ENCODE measurements at regions not wholly inside any gene's neighbourhood (a gene's known extent, or its start where the extent isn't known, plus 50 kb on each side); places are given as distances from the start of the nearest gene placed in this dataset.

DNA sequence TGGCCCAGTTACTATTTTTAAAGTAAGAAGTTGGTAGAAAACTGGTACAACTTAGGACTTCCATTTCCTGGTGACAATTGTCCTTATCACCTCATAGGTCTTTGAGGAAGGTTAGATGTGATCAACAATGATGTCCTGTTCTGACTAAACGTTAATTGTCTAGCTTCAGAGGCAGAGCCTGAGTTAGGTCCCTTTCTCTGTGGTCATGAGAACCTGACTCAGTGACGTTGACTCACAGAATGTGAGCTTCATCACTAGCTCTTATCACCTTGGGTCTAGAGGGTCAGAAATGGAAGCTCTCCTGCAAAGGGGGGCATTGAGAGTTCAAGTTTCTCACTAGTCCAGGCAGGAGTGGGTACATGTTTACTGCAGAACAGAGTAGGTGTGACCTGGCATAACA lies 60.6 kb upstream of the ATP8B1 start:
- Histone ChIP-seq H3K9me3 (no peaks in the 10 kb centered on the region), H3K36me3 (no peaks in the 10 kb centered on the region), H3K27me3 (no peaks in the 10 kb centered on the region), H3K27ac (no peak overlapping the region), H3K4me3 (no peak overlapping the region), H3K4me1 (no peaks in the 10 kb centered on the region)
- no peak for TF ChIP-seq POLR2A (IDR thresholded peaks at IDR 0.05)
- TF ChIP-seq, protein P1, sequence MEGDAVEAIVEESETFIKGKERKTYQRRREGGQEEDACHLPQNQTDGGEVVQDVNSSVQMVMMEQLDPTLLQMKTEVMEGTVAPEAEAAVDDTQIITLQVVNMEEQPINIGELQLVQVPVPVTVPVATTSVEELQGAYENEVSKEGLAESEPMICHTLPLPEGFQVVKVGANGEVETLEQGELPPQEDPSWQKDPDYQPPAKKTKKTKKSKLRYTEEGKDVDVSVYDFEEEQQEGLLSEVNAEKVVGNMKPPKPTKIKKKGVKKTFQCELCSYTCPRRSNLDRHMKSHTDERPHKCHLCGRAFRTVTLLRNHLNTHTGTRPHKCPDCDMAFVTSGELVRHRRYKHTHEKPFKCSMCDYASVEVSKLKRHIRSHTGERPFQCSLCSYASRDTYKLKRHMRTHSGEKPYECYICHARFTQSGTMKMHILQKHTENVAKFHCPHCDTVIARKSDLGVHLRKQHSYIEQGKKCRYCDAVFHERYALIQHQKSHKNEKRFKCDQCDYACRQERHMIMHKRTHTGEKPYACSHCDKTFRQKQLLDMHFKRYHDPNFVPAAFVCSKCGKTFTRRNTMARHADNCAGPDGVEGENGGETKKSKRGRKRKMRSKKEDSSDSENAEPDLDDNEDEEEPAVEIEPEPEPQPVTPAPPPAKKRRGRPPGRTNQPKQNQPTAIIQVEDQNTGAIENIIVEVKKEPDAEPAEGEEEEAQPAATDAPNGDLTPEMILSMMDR (IDR thresholded peaks at IDR 0.05 in 4 of 5, conservative IDR thresholded peaks at IDR 0.05 in 1 of 5): no peak
- DNase-seq: no peak
- in situ Hi-C loops (cut with MboI; ENCODE audit: low sequenced_read_pairs in 4 of 4) (no loop called here), intact Hi-C loops (cut with DNase I; ENCODE audit: low total_unique reads) (no loop called here)
- ATAC-seq: no peak

DNA sequence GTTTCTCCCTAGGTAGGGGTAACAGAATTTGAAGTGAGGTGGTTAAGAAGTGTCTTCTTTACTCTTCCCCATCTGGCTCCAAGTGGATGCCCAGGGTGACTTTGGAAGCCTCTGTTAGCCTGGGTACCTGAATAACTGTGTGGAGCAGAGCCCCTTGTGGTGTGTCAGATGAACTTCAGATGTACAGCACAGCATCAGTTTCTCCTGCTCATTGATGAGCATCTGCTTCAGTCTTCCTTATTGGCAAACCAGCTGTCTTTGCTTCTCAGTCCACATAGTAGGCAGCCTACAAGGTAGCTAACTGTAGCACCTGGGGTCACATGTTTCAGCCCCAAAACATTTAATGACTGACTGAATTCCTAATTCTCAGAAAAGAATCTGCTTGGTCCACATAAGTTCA lies 56.2 kb upstream of the ATP8B1 start:
- Histone ChIP-seq H3K27me3 (no peaks in the 10 kb centered on the region), H3K9me3 (no peaks in the 10 kb centered on the region), H3K27ac (no peak overlapping the region), H3K36me3 (no peaks in the 10 kb centered on the region), H3K4me3 (no peak overlapping the region), H3K4me1 (no peaks in the 10 kb centered on the region)
- DNase-seq (no peak), ATAC-seq (no peak)
- intact Hi-C loops (cut with DNase I; ENCODE audit: low total_unique reads) (no loop called here), in situ Hi-C loops (cut with MboI; ENCODE audit: low sequenced_read_pairs in 4 of 4) (no loop called here)
- no peak for TF ChIP-seq POLR2A (IDR thresholded peaks at IDR 0.05)
- TF ChIP-seq, protein P1 (IDR thresholded peaks at IDR 0.05 in 4 of 5, conservative IDR thresholded peaks at IDR 0.05 in 1 of 5): peak in 1 of 5 experiments; percentile 24

DNA sequence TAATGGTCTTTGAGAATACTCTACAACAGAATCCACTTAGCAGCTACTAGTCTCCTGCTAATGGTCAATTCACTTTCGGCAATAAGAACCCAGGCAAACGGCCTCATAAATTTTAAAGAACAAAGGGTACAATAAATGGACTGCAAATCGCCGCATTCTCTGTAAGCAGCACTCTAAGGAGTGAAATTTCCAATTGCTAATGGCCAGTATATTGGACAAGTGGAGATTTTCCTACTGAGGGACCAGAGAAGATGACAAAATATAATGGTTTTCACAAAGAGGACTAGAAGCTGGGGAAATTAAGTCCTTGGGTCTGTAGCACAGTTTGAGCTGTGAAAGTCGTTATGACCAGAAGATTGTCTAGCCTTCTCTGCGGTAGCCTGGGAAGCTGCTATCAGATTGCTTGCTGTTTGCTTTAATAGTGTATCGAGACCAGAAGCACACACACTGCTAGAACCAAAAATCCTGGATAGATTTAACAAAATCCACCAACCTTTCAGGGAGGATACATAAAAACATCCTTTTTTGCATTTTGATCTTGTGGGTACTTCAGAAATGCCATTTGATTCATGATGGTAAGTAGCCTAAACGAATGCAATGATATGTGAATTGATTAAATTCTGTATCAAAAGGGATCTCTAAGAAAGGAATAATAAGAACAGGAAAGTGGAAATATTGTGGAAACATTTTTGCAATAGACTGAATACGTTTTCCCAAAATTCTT lies 53.6 kb upstream of the ATP8B1 start:
- TF ChIP-seq, protein P1 (IDR thresholded peaks at IDR 0.05 in 4 of 5, conservative IDR thresholded peaks at IDR 0.05 in 1 of 5): no peak
- no peak for TF ChIP-seq POLR2A (IDR thresholded peaks at IDR 0.05)
- in situ Hi-C loops (cut with MboI; ENCODE audit: low sequenced_read_pairs in 4 of 4) (no loop called here), intact Hi-C loops (cut with DNase I; ENCODE audit: low total_unique reads) (no loop called here)
- Histone ChIP-seq H3K27ac (no peak overlapping the region), H3K4me1 (no peaks in the 10 kb centered on the region), H3K36me3 (no peaks in the 10 kb centered on the region), H3K9me3 (no peaks in the 10 kb centered on the region), H3K27me3 (no peaks in the 10 kb centered on the region), H3K4me3 (no peak overlapping the region)
- no peak for DNase-seq
- ATAC-seq: no peak

DNA sequence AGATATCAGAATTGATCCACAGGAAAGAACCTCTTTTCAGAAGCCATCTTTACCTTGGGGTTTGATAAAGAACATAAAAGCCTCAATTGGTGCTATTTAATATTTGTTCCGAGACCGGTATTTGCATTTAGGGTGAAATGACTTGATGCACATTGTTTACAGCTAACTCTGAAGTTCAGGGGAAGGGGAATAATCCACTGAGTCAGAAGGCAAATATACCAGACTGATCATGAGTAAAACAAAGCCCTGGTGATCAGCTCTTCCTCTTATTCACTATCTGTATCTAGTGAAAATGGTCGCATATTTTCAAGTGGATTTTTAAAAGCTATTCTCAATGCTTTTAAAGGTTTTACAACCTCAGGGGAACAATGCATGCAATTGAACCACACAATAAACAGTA lies 53.0 kb upstream of the ATP8B1 start:
- no peaks in the 10 kb centered on the region for H3K9me3 ChIP-seq
- in situ Hi-C loops (cut with MboI; ENCODE audit: low sequenced_read_pairs in 4 of 4) (no loop called here), intact Hi-C loops (cut with DNase I; ENCODE audit: low total_unique reads) (no loop called here)

More for the DNA sequence above, 53.0 kb upstream of the ATP8B1 start:
- H3K4me1 ChIP-seq: no peaks in the 10 kb centered on the region
- H3K36me3 ChIP-seq: no peaks in the 10 kb centered on the region
- H3K4me3 ChIP-seq: no peak overlapping the region
- TF ChIP-seq POLR2A (IDR thresholded peaks at IDR 0.05): no peak
- TF ChIP-seq, protein P1 (IDR thresholded peaks at IDR 0.05 in 4 of 5, conservative IDR thresholded peaks at IDR 0.05 in 1 of 5): no peak
- H3K27ac ChIP-seq: no peak overlapping the region
- no peak for ATAC-seq
- H3K27me3 ChIP-seq: no peaks in the 10 kb centered on the region
- no peak for DNase-seq

Data from gastrocnemius medialis (tissue), 4 donors.